Progenitor cell of endocrine pancreas (in vitro differentiated cells): ENCODE measurements at regions not wholly inside any gene's neighbourhood (a gene's known extent, or its start where the extent isn't known, plus 50 kb on each side); places are given as distances from the start of the nearest gene placed in this dataset.
A peak's percentile ranks its signal among the peaks of the same experiment; 100 is the strongest.

Experiments used
- DNase-seq: peaks from one replicate; pipeline ENCODE4 v3.0.0; 2021; ENCODE audit warnings: low spot score; ENCODE audit not compliant: unreplicated experiment
- H3K27ac Mint-ChIP-seq: 2 replicates; pipeline ENCODE4 v1.8.0; 2021; ENCODE audit warnings: mild to moderate bottlenecking, moderate library complexity, mixed read lengths
- H3K27me3 Mint-ChIP-seq: 2 replicates; pipeline ENCODE4 v1.8.0; 2021; ENCODE audit warnings: mixed read lengths
- H3K36me3 Mint-ChIP-seq: 2 replicates; pipeline ENCODE4 v1.8.0; 2022; ENCODE audit warnings: mixed read lengths; ENCODE audit not compliant: insufficient read depth
- H3K4me1 Mint-ChIP-seq: 2 replicates; pipeline ENCODE4 v1.8.0; 2021; ENCODE audit warnings: low read depth, mixed read lengths
- H3K4me3 Mint-ChIP-seq: 2 replicates; pipeline ENCODE4 v1.8.0; 2021; ENCODE audit warnings: low read depth, mild to moderate bottlenecking, moderate library complexity, mixed read lengths
- H3K9me3 Mint-ChIP-seq: 2 replicates; pipeline ENCODE4 v1.8.0; 2021; ENCODE audit warnings: low read depth, mixed read lengths
- CTCF ChIP-seq: fragments of 200-600 bp; sonication (generic); IDR thresholded peaks from one replicate; pipeline ENCODE4 v1.5.0; 2021; ENCODE audit warnings: antibody characterized with exemption, mild to moderate bottlenecking; ENCODE audit not compliant: unreplicated experiment

DNA sequence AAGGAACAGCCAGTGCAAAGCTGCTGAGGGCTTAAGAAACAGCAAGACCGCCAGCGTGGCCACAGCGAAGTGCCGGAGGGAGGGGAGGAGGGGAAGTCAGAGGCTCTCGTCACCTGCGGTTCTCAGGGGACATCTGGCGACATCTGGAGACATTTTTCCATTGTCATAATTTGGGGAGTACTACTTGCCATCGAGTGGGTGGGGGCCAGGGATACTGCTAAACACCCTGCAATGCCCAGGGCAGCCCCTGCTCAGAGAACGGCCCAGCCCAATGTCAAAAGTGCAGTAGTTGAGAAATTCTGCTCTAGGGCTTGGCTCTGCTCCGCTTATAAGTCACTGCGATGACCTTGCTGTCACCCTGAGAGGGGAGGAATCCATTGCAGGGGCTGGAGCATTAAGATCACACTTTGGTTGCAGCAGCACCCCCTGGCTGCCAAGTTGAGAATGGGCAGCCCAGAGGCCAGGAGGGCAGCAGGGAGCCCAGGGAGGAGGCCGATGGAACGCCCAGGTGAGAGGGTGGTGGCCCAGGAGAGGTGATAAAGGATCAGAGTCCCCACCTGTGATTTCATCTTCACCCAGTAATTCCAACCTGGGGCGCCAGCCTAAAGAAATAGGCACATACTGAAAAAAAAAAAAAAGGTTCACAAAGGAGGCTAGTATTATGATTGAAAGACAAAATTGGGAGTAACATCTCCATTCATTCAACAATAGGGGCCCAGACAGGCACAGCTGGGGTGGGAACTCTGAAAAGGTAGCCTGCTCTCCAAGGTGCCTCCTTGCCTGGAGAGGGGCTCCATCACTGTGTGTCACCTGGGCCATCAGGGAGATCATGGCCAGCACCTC lies 218.2 kb downstream of the BMP7 start:
- no peak overlapping the region for H3K27ac Mint-ChIP-seq
- peaks cover 4% of the 10 kb centered on the region for H3K27me3 Mint-ChIP-seq
- DNase-seq, result peak; percentile 33
- peaks cover 2% of the 10 kb centered on the region for H3K9me3 Mint-ChIP-seq
- peak; percentile 66 for TF ChIP-seq CTCF
- no peaks in the 10 kb centered on the region for H3K36me3 Mint-ChIP-seq
- H3K4me1 Mint-ChIP-seq, result no peaks in the 10 kb centered on the region
- H3K4me3 Mint-ChIP-seq, result no peak overlapping the region

DNA sequence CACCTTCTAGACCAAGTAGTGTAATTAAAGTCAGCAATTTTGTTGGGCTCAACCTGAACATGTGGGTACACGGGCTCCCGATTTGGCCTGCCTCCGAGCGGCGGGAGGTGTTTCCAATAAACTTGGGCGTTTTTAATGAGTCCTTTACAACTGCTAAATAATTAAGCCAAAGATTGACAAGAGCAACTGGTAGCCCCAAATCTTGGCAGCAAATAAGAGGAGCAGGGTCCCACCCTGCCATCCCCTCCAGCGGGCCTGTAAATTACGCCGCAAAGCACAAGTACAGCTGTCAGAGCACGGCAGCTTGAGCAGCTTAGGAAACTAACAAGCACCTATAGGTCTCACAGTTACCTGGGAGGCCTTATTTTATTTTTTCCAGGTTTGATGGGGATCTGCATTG lies 217.1 kb downstream of the BMP7 start:
- peaks cover 2% of the 10 kb centered on the region for H3K9me3 Mint-ChIP-seq
- no peak for TF ChIP-seq CTCF
- no peak overlapping the region for H3K4me3 Mint-ChIP-seq
- peak overlapping the region; percentile 20 for H3K27ac Mint-ChIP-seq
- no peaks in the 10 kb centered on the region for H3K36me3 Mint-ChIP-seq
- H3K27me3 Mint-ChIP-seq, result peaks cover under 1% of the 10 kb centered on the region
- DNase-seq, result no peak
- no peaks in the 10 kb centered on the region for H3K4me1 Mint-ChIP-seq

GRCh38 chr20:57051096-57051495 lies 215.3 kb downstream of the BMP7 start:
- no peaks in the 10 kb centered on the region for H3K36me3 Mint-ChIP-seq
- H3K9me3 Mint-ChIP-seq, result peaks cover 2% of the 10 kb centered on the region
- peaks cover 8% of the 10 kb centered on the region for H3K27me3 Mint-ChIP-seq
- H3K4me3 Mint-ChIP-seq, result no peak overlapping the region
- no peak for TF ChIP-seq CTCF
- H3K4me1 Mint-ChIP-seq, result no peaks in the 10 kb centered on the region
- no peak overlapping the region for H3K27ac Mint-ChIP-seq
- no peak for DNase-seq

DNA sequence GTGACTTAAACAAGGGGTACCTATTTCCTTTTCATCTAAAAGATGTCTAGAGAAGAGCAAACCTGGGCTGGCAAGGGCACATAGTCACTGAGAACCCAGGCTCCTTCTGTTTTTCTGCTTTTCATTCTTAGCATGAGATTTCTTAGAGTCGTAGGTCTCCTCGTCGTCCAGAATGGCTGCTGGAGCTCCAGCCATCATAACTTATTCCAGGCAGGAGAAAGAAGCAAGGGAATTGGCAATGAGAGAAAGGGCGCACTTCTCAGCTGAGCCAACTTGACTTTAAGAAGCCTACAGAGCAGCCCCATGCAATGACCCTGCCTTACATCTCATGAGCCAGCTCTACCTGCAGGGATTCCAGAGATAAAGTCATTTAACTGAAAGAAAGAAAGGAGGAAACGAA lies 213.4 kb downstream of the BMP7 start:
- Mint-ChIP-seq H3K27ac (no peak overlapping the region), H3K9me3 (peaks cover 2% of the 10 kb centered on the region), H3K4me1 (no peaks in the 10 kb centered on the region), H3K36me3 (no peaks in the 10 kb centered on the region), H3K4me3 (no peak overlapping the region), H3K27me3 (peaks cover 8% of the 10 kb centered on the region)
- DNase-seq, result no peak
- no peak for TF ChIP-seq CTCF

- Mint-ChIP-seq H3K27ac (no peak overlapping the region), H3K9me3 (peaks cover 2% of the 10 kb centered on the region), H3K36me3 (no peaks in the 10 kb centered on the region), H3K4me1 (no peaks in the 10 kb centered on the region), H3K4me3 (no peak overlapping the region), H3K27me3 (peaks cover 12% of the 10 kb centered on the region)
- no peak for DNase-seq
- no peak for TF ChIP-seq CTCF
These were observed 212.5 kb downstream of the BMP7 start for GRCh38 chr20:57053793-57054552.
